Endometrium (tissue), 2 donors: ENCODE measurements at regions not wholly inside any gene's neighbourhood (a gene's known extent, or its start where the extent isn't known, plus 50 kb on each side); places are given as distances from the start of the nearest gene placed in this dataset.

Source experiments
- FAIRE-seq: peaks from 2 replicates; lab custom pipeline; 2012; peaks lifted over from hg19 to GRCh38; lab: Jason Lieb, UNC
- donor health status: control.
- donor health status: control.

- no peak for FAIRE-seq
These were observed 148.5 kb upstream of the MRPS30 start for GRCh38 chr5:44660251-44660650.

- FAIRE-seq = no peak
These were observed 149.4 kb upstream of the MRPS30 start for GRCh38 chr5:44659334-44659733.

GRCh38 chr5:44652674-44653073 is 156.1 kb upstream of the MRPS30 start:
- FAIRE-seq = no peak

GRCh38 chr5:44646016-44646415 is 162.7 kb upstream of the MRPS30 start:
- no peak for FAIRE-seq

- FAIRE-seq = no peak
These were observed 163.2 kb upstream of the MRPS30 start for GRCh38 chr5:44645502-44645901.

GRCh38 chr5:44644628-44645027 is 164.1 kb upstream of the MRPS30 start:
- FAIRE-seq = no peak

- no peak for FAIRE-seq
These were observed 166.9 kb upstream of the MRPS30 start for GRCh38 chr5:44641820-44642219.

- FAIRE-seq = no peak
These were observed 167.7 kb upstream of the MRPS30 start for GRCh38 chr5:44640945-44641456.

GRCh38 chr5:44637916-44638869 is 170.6 kb upstream of the MRPS30 start:
- FAIRE-seq = no peak

- no peak for FAIRE-seq
These were observed 176.4 kb upstream of the MRPS30 start for GRCh38 chr5:44632344-44632743.

- no peak for FAIRE-seq
These were observed 181.9 kb upstream of the MRPS30 start for GRCh38 chr5:44626846-44627245.

GRCh38 chr5:44622331-44622730 is 186.4 kb upstream of the MRPS30 start:
- no peak for FAIRE-seq

GRCh38 chr5:44619875-44620610 is 188.7 kb upstream of the MRPS30 start:
- peak; percentile 21 for FAIRE-seq

- FAIRE-seq = no peak
These were observed 193.9 kb upstream of the MRPS30 start for GRCh38 chr5:44614845-44615244.

- FAIRE-seq = no peak
These were observed 194.8 kb upstream of the MRPS30 start for GRCh38 chr5:44613936-44614335.

GRCh38 chr5:44605926-44606325 is 202.8 kb upstream of the MRPS30 start:
- no peak for FAIRE-seq

- no peak for FAIRE-seq
These were observed 205.1 kb upstream of the MRPS30 start for GRCh38 chr5:44603496-44604272.

GRCh38 chr5:44574678-44575077 is 185.5 kb upstream of the FGF10 start:
- no peak for FAIRE-seq

GRCh38 chr5:44568519-44568918 is 179.3 kb upstream of the FGF10 start:
- FAIRE-seq = no peak

- no peak for FAIRE-seq
These were observed 176.7 kb upstream of the FGF10 start for GRCh38 chr5:44565902-44566301.

GRCh38 chr5:44565360-44565759 is 176.1 kb upstream of the FGF10 start:
- FAIRE-seq = no peak

- peak; percentile 41 for FAIRE-seq
These were observed 157.1 kb upstream of the FGF10 start for GRCh38 chr5:44546286-44546685.
